Breast epithelium (tissue), 4 donors: ENCODE measurements at regions not wholly inside any gene's neighbourhood (a gene's known extent, or its start where the extent isn't known, plus 50 kb on each side); places are given as distances from the start of the nearest gene placed in this dataset.

Source experiments
- DNase-seq, 2 donors: peaks; one replicate each; pipeline ENCODE4 v3.0.0-alpha.2; 2019; ENCODE audit warnings: low spot score in 2 of 2
- H3K27ac ChIP-seq, 2 donors: fragments of 200-600 bp; sonication (generic) in 1 of 2; one replicate each; pipeline ENCODE4 v1.5.1; 2016 to 2019; ENCODE audit warnings: mild to moderate bottlenecking in 1 of 2
- H3K27me3 ChIP-seq, 2 donors: fragments of 200-600 bp; sonication (generic) in 1 of 2; one replicate each; pipeline versions ENCODE4 v1.5.1 to v1.6.0; 2017 to 2019; ENCODE audit warnings: control low read depth in 1 of 2, mild to moderate bottlenecking in 1 of 2
- H3K36me3 ChIP-seq: fragments of 200-600 bp; one replicate; pipeline ENCODE4 v1.5.1; 2019
- H3K4me1 ChIP-seq, 2 donors: fragments of 200-600 bp; sonication (generic); one replicate each; pipeline ENCODE4 v1.5.1; 2016 to 2019; ENCODE audit warnings: control low read depth in 1 of 2
- H3K4me3 ChIP-seq, 3 donors: fragments of 200-600 bp; sonication (generic); 1 replicate in 2 of 3; 2 replicates in 1 of 3; pipeline ENCODE4 v1.5.1; 2016 to 2019; ENCODE audit warnings: mild to moderate bottlenecking in 3 of 3, moderate library complexity in 2 of 3
- H3K9me3 ChIP-seq, 2 donors: fragments of 200-600 bp; sonication (generic) in 1 of 2; one replicate each; pipeline ENCODE4 v1.5.1; 2016 to 2019; ENCODE audit warnings: control low read depth in 1 of 2
- POLR2A ChIP-seq: fragments of 450-650 bp; IDR thresholded peaks from one replicate; pipeline ENCODE4 v1.6.1; 2016; ENCODE audit warnings: antibody characterized with exemption, mild to moderate bottlenecking, moderate library complexity
- POLR2AphosphoS5 ChIP-seq, 3 donors: sonication (generic); formaldehyde crosslinking; IDR thresholded peaks; one replicate each; pipeline ENCODE4 v1.6.1; 2017; ENCODE audit warnings: antibody characterized with exemption in 3 of 3
- intact Hi-C: fragments of 100-400 bp; cut with DNase I; formaldehyde crosslinking; loops from one replicate; pipeline ENCODE4 v1.15.1; 2023; ENCODE audit warnings: low total_unique reads
- TF ChIP-seq, protein P1 (sequence below), 3 donors: fragments of 450-650 bp; IDR thresholded peaks; one replicate each; pipeline ENCODE4 v1.5.1; 2016 to 2017; ENCODE audit warnings: antibody characterized with exemption in 3 of 3, mild to moderate bottlenecking in 3 of 3, moderate library complexity in 3 of 3

DNA sequence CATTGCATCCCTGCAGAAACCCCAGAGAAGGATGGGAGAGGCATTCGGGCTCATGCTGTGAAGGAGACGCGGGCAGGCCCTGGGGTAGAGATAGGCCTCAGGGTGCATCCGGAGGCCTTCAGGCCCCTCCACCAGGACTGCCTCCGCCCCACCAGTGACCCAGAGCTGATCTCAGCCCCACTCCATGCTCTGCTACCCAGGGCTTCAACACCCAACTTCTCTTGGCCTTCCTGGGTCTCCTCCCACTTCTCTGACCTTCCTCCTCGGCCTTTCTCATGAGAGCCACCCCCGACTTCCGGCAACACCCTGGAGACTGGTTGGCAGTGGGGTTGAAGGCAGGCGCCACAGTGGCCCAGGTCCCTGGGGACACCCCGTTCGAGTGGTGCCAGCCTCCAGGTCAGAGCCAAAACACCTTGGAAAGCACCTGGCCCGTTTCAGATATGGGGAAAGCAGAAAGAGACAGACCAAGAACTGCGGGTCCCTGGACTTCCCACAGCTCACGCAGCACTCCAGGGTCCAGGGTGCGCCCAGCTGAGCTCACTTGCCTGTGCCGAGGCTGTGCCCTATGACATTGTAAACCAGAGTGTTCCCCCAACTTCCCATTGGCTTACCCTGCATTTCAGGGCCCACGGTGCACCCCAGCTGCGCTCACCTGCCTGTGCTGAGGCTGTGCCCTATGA, 65.1 kb upstream of the OLFM1 start:
- no peak overlapping the region for H3K4me3 ChIP-seq
- H3K27ac ChIP-seq, result peak overlapping the region; percentile 81 to 82
- H3K4me1 ChIP-seq, result no peaks in the 10 kb centered on the region
- intact Hi-C loops, result no loop called here
- no peaks in the 10 kb centered on the region for H3K36me3 ChIP-seq
- no peaks in the 10 kb centered on the region for H3K9me3 ChIP-seq
- no peak for TF ChIP-seq POLR2A
- peak in 1 of 2 donors; percentile 19 for DNase-seq
- H3K27me3 ChIP-seq, result no peaks in the 10 kb centered on the region

DNA sequence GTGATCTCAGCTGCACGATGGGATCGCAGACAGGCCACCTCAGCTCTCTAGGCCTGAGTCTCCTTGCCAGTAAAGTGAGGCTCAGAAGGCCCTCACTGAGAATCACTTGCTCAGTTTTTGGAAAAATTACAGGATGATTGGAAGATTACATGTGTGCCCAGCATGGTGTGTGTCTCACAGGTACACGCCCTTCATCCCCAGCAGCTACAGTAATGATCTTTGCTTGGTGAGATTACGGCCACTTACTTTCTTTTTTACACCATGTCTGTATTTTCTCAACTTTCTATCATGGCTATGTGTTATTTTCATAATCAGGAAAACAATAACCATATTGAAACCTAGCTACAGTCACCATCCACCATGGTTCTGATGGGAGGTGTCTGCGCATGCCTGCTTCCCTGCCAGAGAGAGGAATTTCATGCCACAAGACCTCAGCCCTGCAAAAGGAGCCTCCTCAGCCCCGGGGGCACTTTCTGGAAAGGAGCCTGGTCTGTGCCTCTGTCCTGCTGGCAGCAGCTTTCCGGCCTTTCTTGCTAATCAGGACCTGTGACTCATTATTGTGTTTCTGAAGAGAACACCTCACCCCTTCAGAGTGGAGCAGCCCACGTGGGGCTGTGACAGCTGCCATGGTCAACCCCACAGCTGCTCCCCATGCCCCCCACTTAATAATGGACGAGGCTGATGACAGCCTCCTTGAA, 64.2 kb upstream of the OLFM1 start:
- DNase-seq, result peak; percentile 94 to 95

DNA sequence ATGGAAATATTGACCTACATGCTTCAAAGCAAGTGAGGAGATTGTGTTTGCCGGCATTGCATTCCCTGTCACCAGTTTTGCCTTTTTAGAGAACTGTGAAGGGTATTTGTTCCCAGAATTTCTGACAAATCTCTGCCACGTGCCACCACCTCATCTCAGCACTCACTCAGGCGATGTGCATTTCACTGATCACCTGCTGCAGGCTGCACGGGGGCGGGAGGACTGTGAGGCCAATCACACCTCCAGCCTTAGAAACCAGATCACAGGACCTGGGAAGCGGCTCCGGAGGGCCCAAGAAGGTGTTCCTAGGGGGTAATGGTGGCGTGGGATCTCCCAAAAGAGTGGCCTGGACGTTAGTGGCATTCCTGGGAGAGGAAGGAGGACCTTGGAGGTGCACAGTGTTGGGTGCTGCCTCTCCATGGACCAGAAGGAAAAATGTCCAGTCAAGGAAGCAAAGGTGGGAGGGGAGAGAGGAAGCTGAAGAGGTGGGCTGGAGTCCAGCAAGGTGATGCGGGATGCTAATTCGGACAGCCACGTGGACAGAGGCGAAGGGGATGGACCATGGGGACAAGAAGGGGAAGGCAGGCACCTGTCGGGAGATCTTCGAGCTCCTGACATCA, 63.6 kb upstream of the OLFM1 start:
- DNase-seq, result no peak
- TF ChIP-seq POLR2A, result no peak
- TF ChIP-seq, protein P1, sequence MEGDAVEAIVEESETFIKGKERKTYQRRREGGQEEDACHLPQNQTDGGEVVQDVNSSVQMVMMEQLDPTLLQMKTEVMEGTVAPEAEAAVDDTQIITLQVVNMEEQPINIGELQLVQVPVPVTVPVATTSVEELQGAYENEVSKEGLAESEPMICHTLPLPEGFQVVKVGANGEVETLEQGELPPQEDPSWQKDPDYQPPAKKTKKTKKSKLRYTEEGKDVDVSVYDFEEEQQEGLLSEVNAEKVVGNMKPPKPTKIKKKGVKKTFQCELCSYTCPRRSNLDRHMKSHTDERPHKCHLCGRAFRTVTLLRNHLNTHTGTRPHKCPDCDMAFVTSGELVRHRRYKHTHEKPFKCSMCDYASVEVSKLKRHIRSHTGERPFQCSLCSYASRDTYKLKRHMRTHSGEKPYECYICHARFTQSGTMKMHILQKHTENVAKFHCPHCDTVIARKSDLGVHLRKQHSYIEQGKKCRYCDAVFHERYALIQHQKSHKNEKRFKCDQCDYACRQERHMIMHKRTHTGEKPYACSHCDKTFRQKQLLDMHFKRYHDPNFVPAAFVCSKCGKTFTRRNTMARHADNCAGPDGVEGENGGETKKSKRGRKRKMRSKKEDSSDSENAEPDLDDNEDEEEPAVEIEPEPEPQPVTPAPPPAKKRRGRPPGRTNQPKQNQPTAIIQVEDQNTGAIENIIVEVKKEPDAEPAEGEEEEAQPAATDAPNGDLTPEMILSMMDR (IDR thresholded peaks at IDR 0.05), result no peak
- no peak for TF ChIP-seq POLR2AphosphoS5 (IDR thresholded peaks at IDR 0.05)
- intact Hi-C loops, result no loop called here
- H3K9me3 ChIP-seq, result no peaks in the 10 kb centered on the region
- no peaks in the 10 kb centered on the region for H3K4me1 ChIP-seq
- H3K36me3 ChIP-seq, result no peaks in the 10 kb centered on the region
- H3K27ac ChIP-seq, result peak overlapping the region; percentile 81 to 82
- no peak overlapping the region for H3K4me3 ChIP-seq
- H3K27me3 ChIP-seq, result no peaks in the 10 kb centered on the region

More for the DNA sequence above, 64.2 kb upstream of the OLFM1 start:
- Histone ChIP-seq H3K4me1 (no peaks in the 10 kb centered on the region), H3K27ac (peak overlapping the region; percentile 81 to 82), H3K27me3 (no peaks in the 10 kb centered on the region), H3K36me3 (no peaks in the 10 kb centered on the region), H3K4me3 (no peak overlapping the region), H3K9me3 (no peaks in the 10 kb centered on the region)
- intact Hi-C loops, result no loop called here
- TF ChIP-seq, protein P1 (IDR thresholded peaks at IDR 0.05), result no peak
- TF ChIP-seq POLR2AphosphoS5 (IDR thresholded peaks at IDR 0.05), result peak in 1 of 3 donors; percentile 33

DNA sequence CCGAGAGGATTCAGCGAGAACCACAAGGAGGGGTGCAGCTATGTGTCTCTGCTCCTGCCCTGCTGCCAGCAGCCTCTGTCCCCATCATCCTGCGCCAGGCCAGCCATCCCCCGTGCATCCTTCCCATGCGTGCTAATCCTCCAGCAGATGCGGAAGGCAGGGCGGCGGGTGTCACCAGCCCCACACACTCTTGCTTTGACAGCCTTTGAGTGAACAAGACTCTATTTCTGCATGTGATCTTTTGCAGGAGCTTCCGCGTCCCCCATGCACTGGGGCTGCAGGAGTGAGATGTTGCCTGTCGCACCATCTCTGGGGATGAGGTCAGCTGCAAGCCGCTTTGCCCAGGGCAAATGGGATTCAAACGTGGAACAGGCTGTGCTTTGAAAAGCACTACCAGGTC, 58.0 kb upstream of the OLFM1 start:
- TF ChIP-seq POLR2AphosphoS5 (IDR thresholded peaks at IDR 0.05) (no peak), POLR2A (no peak)
- TF ChIP-seq, protein P1 (IDR thresholded peaks at IDR 0.05), result no peak
- Histone ChIP-seq H3K4me1 (no peaks in the 10 kb centered on the region), H3K4me3 (no peak overlapping the region), H3K27ac (no peak overlapping the region), H3K9me3 (no peaks in the 10 kb centered on the region), H3K36me3 (no peaks in the 10 kb centered on the region), H3K27me3 (peaks cover 0 to 10% of the 10 kb centered on the region in 2 donors)
- intact Hi-C loops, result no loop called here
- DNase-seq, result no peak

DNA sequence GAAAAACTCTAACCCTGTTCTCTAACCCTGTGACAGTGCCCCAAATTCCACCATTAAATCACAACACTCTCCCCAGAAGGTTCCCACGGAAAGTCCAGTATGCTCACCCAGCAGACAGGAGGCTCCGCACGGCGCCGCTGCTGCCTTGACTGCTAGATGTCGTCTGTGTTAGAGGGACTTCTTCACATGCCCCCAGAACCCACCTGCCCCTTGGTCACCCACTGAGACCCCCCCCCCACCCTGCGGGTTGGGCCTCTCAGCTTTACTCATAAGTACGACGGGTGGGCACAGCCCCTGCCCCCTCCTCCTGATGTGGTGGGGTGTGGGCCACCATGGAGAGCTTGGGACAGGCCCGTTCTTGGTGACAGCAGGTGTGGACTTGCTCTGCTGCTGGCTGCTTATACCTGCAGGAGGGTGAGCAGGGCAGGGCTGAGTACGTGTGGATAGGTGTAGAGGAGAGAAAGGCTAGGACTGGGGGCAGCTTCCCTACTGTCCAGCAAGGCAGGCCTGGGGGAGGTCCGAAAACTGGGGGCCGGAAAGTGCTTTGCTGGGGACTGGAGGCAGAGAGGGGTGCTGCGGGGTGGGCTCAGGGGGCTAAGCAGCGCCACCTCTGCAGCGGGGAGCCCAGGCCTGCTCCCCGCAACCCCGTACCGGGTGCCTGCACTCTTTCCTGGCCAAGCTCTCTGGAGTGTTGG, 57.5 kb upstream of the OLFM1 start:
- TF ChIP-seq, protein P1 (IDR thresholded peaks at IDR 0.05), result no peak
- TF ChIP-seq POLR2AphosphoS5 (IDR thresholded peaks at IDR 0.05) (no peak), POLR2A (no peak)
- H3K27me3 ChIP-seq, result peaks cover 0 to 10% of the 10 kb centered on the region in 2 donors
- intact Hi-C loops, result no loop called here
- no peaks in the 10 kb centered on the region for H3K9me3 ChIP-seq
- H3K36me3 ChIP-seq, result no peaks in the 10 kb centered on the region
- no peak for DNase-seq
- H3K27ac ChIP-seq, result no peak overlapping the region
- H3K4me1 ChIP-seq, result no peaks in the 10 kb centered on the region
- no peak overlapping the region for H3K4me3 ChIP-seq
